K562 (cell line): ENCODE measurements at regions not wholly inside any gene's neighbourhood (a gene's known extent, or its start where the extent isn't known, plus 50 kb on each side); places are given as distances from the start of the nearest gene placed in this dataset.

Experiments
- ATAC-seq: fragments of 200-7000 bp; cut with Tn5 transposase; 3 replicates; pipeline ENCODE4 v1.9.1; 2020; ENCODE audit warnings: moderate library complexity
- BruUV-seq: library from RNA; stranded (reverse); fragments of 400-500 nt; replicated peaks from 2 replicates; lab custom pipeline; 2021; lab: Mats Ljungman, UMichigan
- CTCF ChIA-PET: fragments of 300-600 bp; formaldehyde crosslinking; extraction: SDS; loops from one replicate; lab custom pipeline; 2021; ENCODE audit warnings: low intra/inter-chr PET ratio; lab: Yijun Ruan, JAX
- POLR2A ChIA-PET: fragments of 300-600, 350-650 bp; sonication (Branson Sonifier 250); formaldehyde crosslinking; extraction: SDS; loops from one replicate; lab custom pipeline; 2021; ENCODE audit warnings: antibody characterized with exemption, inconsistent platforms; lab: Yijun Ruan, JAX
- DNase-seq, 4 experiments: peaks; one replicate each; pipeline versions ENCODE4 v3.0.0 to v3.0.0-alpha.2; 2011 to 2018; ENCODE audit warnings: low spot score in 3 of 4, mixed read lengths in 3 of 4; ENCODE audit errors: extremely low read depth in 1 of 4
- FAIRE-seq: peaks from 2 replicates; lab custom pipeline; 2011; peaks lifted over from hg19 to GRCh38; lab: Jason Lieb, UNC
- H2AFZ ChIP-seq: 2 replicates; pipeline ENCODE4 v1.6.0; 2011; ENCODE audit warnings: low read depth, low read length, control low read depth, inconsistent platforms
- H3K27ac ChIP-seq: fragments of 200-600 bp; 3 replicates; pipeline ENCODE4 v1.8.0; 2011; ENCODE audit warnings: low read depth, mild to moderate bottlenecking, control low read depth, inconsistent platforms, low read length, moderate library complexity, mixed read lengths; ENCODE audit errors: extremely low read depth
- H3K27me3 ChIP-seq, 2 experiments: fragments of 300-600 bp in 1 of 2; 2 replicates in 1 of 2; 3 replicates in 1 of 2; pipeline versions ENCODE4 v1.6.0 to v1.8.0; 2011; ENCODE audit warnings: inconsistent platforms in 2 of 2, low read length in 2 of 2, mild to moderate bottlenecking in 1 of 2, mixed read lengths in 1 of 2, moderate library complexity in 1 of 2; ENCODE audit not compliant: control insufficient read depth in 2 of 2, insufficient read depth in 2 of 2
- H3K36me3 ChIP-seq: fragments of 300-600 bp; 3 replicates; pipeline ENCODE4 v1.8.0; 2011; ENCODE audit warnings: mild to moderate bottlenecking, low read length, inconsistent platforms; ENCODE audit not compliant: control insufficient read depth, insufficient read depth
- H3K4me1 ChIP-seq, 2 experiments: fragments of 200-600 bp in 1 of 2; replicated peaks in 1 of 2; 2 replicates in 1 of 2; 3 replicates in 1 of 2; pipeline versions ENCODE4 v1.5.1 to v1.8.0; 2011; ENCODE audit warnings: inconsistent platforms in 2 of 2, low read length in 2 of 2, mild to moderate bottlenecking in 1 of 2, mixed read lengths in 1 of 2, moderate library complexity in 1 of 2; ENCODE audit not compliant: control insufficient read depth in 2 of 2, insufficient read depth in 2 of 2
- H3K4me2 ChIP-seq: 2 replicates; pipeline ENCODE4 v1.6.1; 2011; ENCODE audit warnings: low read length, control low read depth, inconsistent platforms, mixed read lengths; ENCODE audit not compliant: insufficient read depth
- H3K4me3 ChIP-seq: fragments of 200-600 bp; sonication (generic), shearing (Covaris generic); 2 replicates; pipeline ENCODE4 v1.5.1; 2016; ENCODE audit warnings: control low read depth, inconsistent platforms
- H3K79me2 ChIP-seq: fragments of 200-600 bp; 3 replicates; pipeline ENCODE4 v1.8.0; 2011; ENCODE audit warnings: low read length, inconsistent platforms; ENCODE audit not compliant: control insufficient read depth, insufficient read depth
- H3K9ac ChIP-seq, 2 experiments: 2 replicates each; pipeline versions ENCODE4 v1.6.0 to v1.6.1; 2011; ENCODE audit warnings: low read depth in 2 of 2, low read length in 2 of 2, control low read depth in 1 of 2, inconsistent platforms in 1 of 2, mild to moderate bottlenecking in 1 of 2, mixed read lengths in 1 of 2; ENCODE audit not compliant: insufficient read depth in 1 of 2
- H3K9me1 ChIP-seq: one replicate; pipeline ENCODE4 v1.6.0; 2011; ENCODE audit warnings: inconsistent platforms, mild to moderate bottlenecking, low read length, moderate library complexity; ENCODE audit not compliant: control insufficient read depth, insufficient read depth
- H3K9me3 ChIP-seq: replicated peaks from 2 replicates; pipeline ENCODE4 v1.5.1; 2011; ENCODE audit warnings: low read depth, low read length, inconsistent platforms; ENCODE audit not compliant: control insufficient read depth, insufficient read depth
- H4K20me1 ChIP-seq: replicated peaks from 2 replicates; pipeline ENCODE4 v1.6.1; 2011; ENCODE audit warnings: low read length, inconsistent platforms, mixed read lengths; ENCODE audit not compliant: control insufficient read depth, insufficient read depth
- ARNT ChIP-seq, 2 experiments: fragments of 450-650 bp; IDR thresholded peaks; 2 replicates each; pipeline ENCODE4 v1.6.1; 2016; ENCODE audit warnings: mild to moderate bottlenecking in 1 of 2
- ATF7 ChIP-seq: fragments of 450-650 bp; IDR thresholded peaks from 2 replicates; pipeline ENCODE4 v1.7.1; 2014; ENCODE audit warnings: mild to moderate bottlenecking, moderate library complexity
- BMI1 ChIP-seq: fragments of 150-350 bp; IDR thresholded peaks from 2 replicates; pipeline ENCODE4 v1.6.1; 2014; ENCODE audit warnings: low read length
- EZH2 ChIP-seq: IDR thresholded peaks from 2 replicates; pipeline ENCODE4 v1.6.1; 2012; ENCODE audit warnings: low read depth, mild to moderate bottlenecking, inconsistent platforms, low read length, borderline replicate concordance
- FOS ChIP-seq: IDR thresholded peaks from 3 replicates; pipeline ENCODE4 v1.6.1; 2011; ENCODE audit not compliant: insufficient read length; ENCODE audit errors: extremely low read depth
- HDAC1 ChIP-seq, 2 experiments: fragments of 450-650 bp; IDR thresholded peaks; 2 replicates each; pipeline ENCODE4 v1.6.1; 2016 to 2017; ENCODE audit warnings: inconsistent platforms in 1 of 2, mild to moderate bottlenecking in 1 of 2, moderate library complexity in 1 of 2
- JUND ChIP-seq, 2 experiments: IDR thresholded peaks; 2 replicates in 1 of 2; 3 replicates in 1 of 2; pipeline ENCODE4 v1.6.1; 2011; ENCODE audit warnings: borderline replicate concordance in 2 of 2, low read depth in 2 of 2, low read length in 2 of 2, improper control_type of control experiment in 1 of 2, missing biosample characterization in 1 of 2, missing genetic modification characterization in 1 of 2, missing genetic modification reagents in 1 of 2
- MCM5 ChIP-seq: fragments of 450-650 bp; IDR thresholded peaks from 2 replicates; pipeline ENCODE4 v1.6.1; 2016; ENCODE audit warnings: low read depth
- NCOA1 ChIP-seq: fragments of 450-650 bp; IDR thresholded peaks from 2 replicates; pipeline ENCODE4 v1.6.1; 2016; ENCODE audit warnings: low read depth
- NEUROD1 ChIP-seq: fragments of 150-350 bp; IDR thresholded peaks from 2 replicates; pipeline ENCODE4 v1.6.1; 2014; ENCODE audit warnings: borderline replicate concordance, low read length, low read depth; ENCODE audit not compliant: partially characterized antibody
- PPARD ChIP-seq: fragments of 250-450 bp; sonication (Bioruptor Pico); IDR thresholded peaks from 2 replicates; pipeline ENCODE4 v1.8.0; 2022; ENCODE audit warnings: inconsistent platforms, mild to moderate bottlenecking, moderate library complexity
- RFX5 ChIP-seq: IDR thresholded peaks from 2 replicates; pipeline ENCODE4 v1.6.1; 2011; ENCODE audit warnings: low read depth, mild to moderate bottlenecking, improper control_type of control experiment, low read length
- XRCC5 ChIP-seq: fragments of 200-400 bp; formaldehyde crosslinking; IDR thresholded peaks from 2 replicates; pipeline ENCODE4 v1.6.1; 2017; ENCODE audit warnings: low read depth, mild to moderate bottlenecking, low read length
- ZNF764 ChIP-seq: fragments of 250-450 bp; sonication (Bioruptor Pico); IDR thresholded peaks from 2 replicates; pipeline ENCODE4 v1.4.0; 2020; ENCODE audit warnings: low read depth, mild to moderate bottlenecking, moderate library complexity
- WGBS: fragments of 100-300 bp; shearing (Covaris generic); methylation state at CpG from one replicate; pipeline ENCODE4 v1.1.6; 2016; ENCODE audit warnings: low coverage, mixed read lengths; ENCODE audit not compliant: insufficient coverage; ENCODE audit errors: missing lambda C conversion rate; 5-methylcytosine and 5-hydroxymethylcytosine counted together
- in situ Hi-C: fragments of 300-500 bp; cut with MboI; formaldehyde crosslinking; loops from 4 replicates; pipeline ENCODE4 v1.15.0; 2018; ENCODE audit warnings: inconsistent platforms, mixed read lengths
- intact Hi-C: fragments of 100-400 bp; cut with micrococcal nuclease; formaldehyde crosslinking; loops from 2 replicates; pipeline ENCODE4 v1.14.2; 2022
- TF ChIP-seq, protein P1 (sequence below): fragments of 250-450 bp; sonication (Bioruptor Pico); IDR thresholded peaks from 2 replicates; pipeline ENCODE4 v1.5.0; 2021; ENCODE audit warnings: mild to moderate bottlenecking, moderate library complexity

DNA sequence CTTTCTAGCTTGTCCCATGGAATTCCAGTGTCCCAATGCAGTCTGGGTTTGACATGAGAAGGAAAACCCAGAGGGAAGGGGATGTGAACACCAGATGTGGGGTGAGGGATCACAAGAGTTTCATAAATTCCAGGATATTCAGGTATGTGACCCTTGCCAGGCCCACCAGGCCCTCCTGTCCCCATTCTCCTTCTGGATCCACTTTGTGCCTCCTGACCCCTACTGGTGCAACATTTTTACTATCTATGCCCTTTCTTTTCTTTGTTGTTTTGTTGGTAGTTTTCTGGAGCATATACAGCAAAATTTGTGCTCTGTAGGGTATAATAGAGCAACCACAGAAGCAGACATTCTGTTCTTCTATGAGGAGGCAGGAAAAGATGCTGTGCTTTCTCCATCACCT is 597.0 kb upstream of the GRAMD2B start (continued):
- TF ChIP-seq NCOA1, result no peak

DNA sequence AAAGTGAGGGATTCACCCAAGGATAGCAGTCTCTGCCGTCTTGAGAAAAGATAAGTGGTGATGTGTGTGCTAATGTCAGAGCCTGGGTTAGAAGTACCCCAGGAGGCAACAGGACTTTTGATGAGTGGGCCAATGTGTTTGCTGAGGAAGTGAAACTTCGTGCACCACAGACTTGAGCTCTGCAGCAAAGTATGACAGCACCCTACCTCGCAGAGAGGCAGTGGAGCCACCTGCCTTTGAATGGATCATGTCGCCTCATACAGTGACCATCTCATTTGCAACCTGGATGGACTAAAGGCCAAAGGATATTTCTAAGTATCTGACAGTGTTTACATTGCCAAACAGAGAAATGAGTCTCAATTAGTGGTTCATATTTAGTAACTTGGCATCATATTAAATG is 593.9 kb upstream of the GRAMD2B start:
- CTCF ChIA-PET, result no interaction called here

DNA sequence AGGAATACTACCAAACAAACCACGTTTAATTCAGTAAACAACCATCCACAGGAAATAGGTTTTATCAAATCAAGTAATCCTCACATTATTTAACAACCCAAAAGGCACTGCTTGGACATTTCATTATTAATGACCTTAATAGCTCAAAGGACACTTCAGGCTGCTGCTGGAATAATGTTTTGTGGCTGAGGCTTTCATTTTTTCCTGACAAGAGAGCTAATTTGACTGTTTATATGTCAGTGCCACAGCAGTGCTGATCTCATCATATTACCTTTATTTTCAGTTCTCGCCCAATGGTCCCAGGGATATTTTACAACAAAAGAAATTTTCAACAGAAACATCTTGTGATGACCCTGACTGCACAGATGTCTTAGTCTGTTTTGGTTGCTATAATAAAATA is 589.8 kb upstream of the GRAMD2B start:
- no peaks in the 10 kb centered on the region for H3K4me1 ChIP-seq
- ChIA-PET POLR2A (no interaction called here), CTCF (no interaction called here)
- no peak overlapping the region for H3K9ac ChIP-seq
- no peaks in the 10 kb centered on the region for H3K27me3 ChIP-seq
- no peaks in the 10 kb centered on the region for H3K9me3 ChIP-seq
- H3K27ac ChIP-seq, result no peak overlapping the region
- 0% methylated on average over 2 of the region's 2 CpGs for WGBS
- no peak overlapping the region for H3K4me3 ChIP-seq
- no peak overlapping the region for H2AFZ ChIP-seq
- DNase-seq, result no peak
- no TSS peak for BruUV-seq
- intact Hi-C loops, result no loop called here
- H4K20me1 ChIP-seq, result no peaks in the 10 kb centered on the region
- no peak for ATAC-seq
- no peaks in the 10 kb centered on the region for H3K79me2 ChIP-seq
- no peaks in the 10 kb centered on the region for H3K36me3 ChIP-seq
- no peak for FAIRE-seq
- in situ Hi-C loops, result no loop called here
- H3K4me2 ChIP-seq, result no peak overlapping the region
- no peaks in the 10 kb centered on the region for H3K9me1 ChIP-seq
- TF ChIP-seq HDAC1 (IDR thresholded peaks at IDR 0.05), result no peak
- no peak for TF ChIP-seq PPARD (CRISPR knock-in tag)
- TF ChIP-seq RFX5, result no peak
- no peak for TF ChIP-seq ARNT (IDR thresholded peaks at IDR 0.05)
- no peak for TF ChIP-seq JUND (IDR thresholded peaks at IDR 0.05; ENCODE audit: borderline replicate concordance, low read depth, low read length)
- TF ChIP-seq JUND (tag; IDR thresholded peaks at IDR 0.05; ENCODE audit: borderline replicate concordance, low read depth, low read length), result no peak
- TF ChIP-seq, protein P1, sequence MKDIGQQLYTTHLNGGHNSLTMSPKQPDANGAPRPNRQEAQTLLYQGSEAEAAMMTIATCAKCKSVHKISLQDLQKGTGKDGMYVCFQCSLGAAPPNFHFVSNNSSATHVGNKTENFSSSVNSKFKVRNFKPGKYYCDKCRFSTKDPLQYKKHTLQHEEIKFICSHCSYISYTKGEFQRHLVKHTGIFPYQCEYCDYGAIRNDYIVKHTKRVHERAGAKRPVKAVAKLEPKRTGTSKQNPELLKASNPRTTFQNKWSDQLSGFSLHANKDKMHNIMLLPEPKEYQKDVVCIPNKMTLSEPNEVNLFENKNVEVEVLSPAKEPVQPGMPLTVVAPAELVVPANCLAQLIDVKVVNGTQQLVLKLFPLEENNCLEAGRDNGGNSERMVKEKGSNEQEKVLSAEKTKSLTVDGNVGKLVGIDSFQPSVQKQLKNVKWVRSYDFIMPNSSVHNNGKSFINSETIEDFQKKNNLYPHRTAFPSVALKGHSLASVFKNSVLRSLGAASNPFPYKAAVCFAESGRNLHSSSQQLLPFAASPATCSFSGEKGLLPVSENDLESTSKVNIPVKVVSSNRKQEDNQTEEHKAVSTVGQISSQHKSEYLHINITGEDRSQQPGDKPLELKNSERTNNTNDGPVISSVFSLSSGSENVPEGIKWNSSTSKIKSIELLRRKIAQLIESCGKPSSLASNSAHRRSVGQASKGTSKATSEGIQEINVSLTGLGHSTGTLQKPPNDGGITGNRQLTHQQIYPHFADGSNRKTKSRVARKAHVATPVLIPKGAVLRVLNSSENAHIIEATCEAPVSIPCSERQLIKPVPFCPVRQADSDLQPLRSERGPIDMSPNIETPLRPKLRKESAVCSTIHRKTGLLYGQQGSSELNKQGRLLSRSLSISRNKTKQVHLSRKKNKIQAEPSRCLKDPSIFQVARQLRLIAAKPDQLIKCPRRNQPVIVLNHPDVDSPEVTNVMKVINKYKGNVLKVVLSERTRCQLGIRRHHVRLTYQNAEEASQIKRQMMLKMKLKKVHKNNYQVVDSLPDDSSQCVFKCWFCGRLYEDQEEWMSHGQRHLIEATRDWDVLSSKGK (CRISPR knock-in tag), result no peak
- TF ChIP-seq ATF7, result no peak

More for the DNA sequence above, 593.9 kb upstream of the GRAMD2B start:
- Histone ChIP-seq H3K4me1 (no peaks in the 10 kb centered on the region), H3K9me1 (no peaks in the 10 kb centered on the region), H3K4me2 (no peak overlapping the region), H3K36me3 (no peaks in the 10 kb centered on the region), H3K27me3 (no peaks in the 10 kb centered on the region), H2AFZ (no peak overlapping the region), H3K4me3 (no peak overlapping the region), H3K9me3 (no peaks in the 10 kb centered on the region), H4K20me1 (no peaks in the 10 kb centered on the region), H3K79me2 (no peaks in the 10 kb centered on the region), H3K9ac (no peak overlapping the region), H3K27ac (no peak overlapping the region)
- ATAC-seq (no peak), FAIRE-seq (no peak), DNase-seq (no peak)
- BruUV-seq, result no TSS peak
- intact Hi-C loops (no loop called here), in situ Hi-C loops (no loop called here)
- TF ChIP-seq ZNF764 (CRISPR knock-in tag), result no peak
- no peak for TF ChIP-seq FOS
- TF ChIP-seq MCM5, result no peak
- TF ChIP-seq EZH2, result no peak
- no peak for TF ChIP-seq BMI1
- no peak for TF ChIP-seq NEUROD1
- no peak for TF ChIP-seq XRCC5
- WGBS, result 0% methylated on average over 4 of the region's 4 CpGs
- POLR2A ChIA-PET, result no interaction called here
